ENCODE measurements at regions not wholly inside any gene's neighbourhood (a gene's known extent, or its start where the extent isn't known, plus 50 kb on each side); places are given as distances from the start of the nearest gene placed in this dataset.
"Not testable (repeated sequence)": the region's sequence is repeated elsewhere in the genome, so short reads cannot be mapped to it uniquely, and the experiment has no call there.

DNA sequence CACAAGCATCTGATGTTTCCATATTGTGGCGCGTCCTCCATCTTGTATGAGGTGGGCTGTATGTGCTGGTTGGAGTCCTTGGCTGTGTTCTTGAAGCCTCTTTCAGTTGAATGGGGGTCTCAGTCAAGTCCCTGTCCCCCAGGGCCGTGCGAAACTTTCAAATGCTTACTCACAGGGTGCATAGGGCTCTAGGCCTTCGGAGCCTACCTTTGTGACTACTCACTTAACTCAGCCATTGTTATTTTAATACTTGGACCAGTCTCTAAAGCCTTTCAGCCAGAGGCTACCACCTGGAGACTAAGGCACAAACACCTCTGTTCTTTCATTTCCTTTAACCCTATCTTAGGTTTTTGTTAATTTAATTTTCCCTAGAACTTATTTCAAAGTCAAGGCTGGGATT lies 785.9 kb downstream of the GATA3 start:
- DNase-seq (ENCODE audit: low read depth in 1 of 2, low spot score in 1 of 2): no peak

DNA sequence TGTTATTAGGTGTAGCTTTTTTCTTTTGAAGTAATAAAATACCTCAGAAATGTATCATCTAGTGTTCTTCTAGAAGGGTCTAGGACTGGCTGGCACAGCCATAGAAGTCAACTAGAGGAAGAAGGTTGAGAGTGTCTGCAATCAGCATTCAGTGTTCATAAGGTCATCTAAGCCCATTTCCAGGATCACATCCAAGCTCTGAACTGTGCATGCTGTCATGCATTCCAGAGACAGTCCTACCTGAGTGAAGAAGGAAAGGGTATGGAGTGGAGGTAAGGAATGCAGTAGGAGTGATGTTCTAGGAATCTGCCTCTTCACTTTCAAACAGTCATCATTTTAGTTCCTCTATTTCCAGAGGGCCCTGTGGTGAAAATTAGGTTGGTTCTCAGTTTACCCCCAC lies 789.7 kb downstream of the GATA3 start:
- DNase-seq (ENCODE audit: low read depth in 1 of 2, low spot score in 1 of 2): no peak

DNA sequence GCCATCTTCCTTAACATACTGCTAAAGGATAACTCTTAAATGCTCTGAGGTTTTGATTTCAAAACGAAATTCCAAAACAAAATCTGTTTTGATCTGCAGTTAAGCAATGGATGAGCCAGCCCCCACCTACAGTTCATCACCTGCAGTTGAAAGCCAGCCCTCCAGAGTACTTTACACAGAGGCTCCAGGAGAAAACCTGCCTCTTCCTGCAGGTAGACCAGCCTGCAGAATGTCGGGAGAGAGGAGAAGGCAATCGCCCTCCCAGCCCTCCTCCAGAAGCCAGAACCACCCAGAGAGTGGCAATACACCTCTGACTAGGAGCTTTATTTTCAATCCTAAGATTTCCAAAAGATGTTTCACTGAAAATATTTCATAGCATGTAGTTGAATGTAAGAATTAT lies 798.1 kb downstream of the GATA3 start:
- DNase-seq (ENCODE audit: low read depth in 1 of 2, low spot score in 1 of 2): no peak

DNA sequence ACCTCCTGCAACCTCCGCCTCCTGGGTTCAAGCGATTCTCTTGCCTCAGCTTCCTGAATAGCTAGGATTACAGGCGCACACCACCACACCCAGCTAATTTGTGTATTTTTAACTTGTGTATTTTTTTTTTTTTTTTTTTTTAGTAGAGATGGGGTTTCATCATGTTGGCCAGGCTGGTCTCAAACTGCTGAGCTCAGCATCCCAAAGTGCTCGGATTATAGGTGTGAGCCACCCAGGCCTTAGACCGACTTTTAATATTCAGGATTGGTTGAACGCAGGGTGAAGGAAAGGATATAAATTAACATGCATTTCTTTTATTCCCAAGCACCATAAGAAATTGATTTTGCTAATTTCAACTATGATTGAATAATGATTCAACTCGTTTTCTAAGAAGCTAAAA lies 798.6 kb downstream of the GATA3 start:
- DNase-seq (ENCODE audit: low read depth in 1 of 2, low spot score in 1 of 2): no peak

DNA sequence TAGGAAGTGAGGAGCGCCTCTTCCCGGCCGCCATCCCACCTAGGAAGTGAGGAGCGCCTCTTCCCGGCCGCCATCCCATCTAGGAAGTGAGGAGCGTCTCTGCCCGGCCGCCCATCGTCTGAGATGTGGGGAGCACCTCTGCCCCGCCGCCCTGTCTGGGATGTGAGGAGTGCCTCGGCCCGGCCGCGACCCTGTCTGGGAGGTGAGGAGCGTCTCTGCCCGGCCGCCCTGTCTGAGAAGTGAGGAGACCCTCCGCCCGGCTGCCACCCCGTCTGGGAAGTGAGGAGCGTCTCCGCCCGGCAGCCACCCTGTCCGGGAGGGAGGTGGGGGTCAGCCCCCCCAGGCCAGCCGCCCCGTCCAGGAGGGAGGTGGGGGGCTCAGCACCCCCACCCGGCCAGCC lies 814.4 kb downstream of the GATA3 start:
- not testable (repeated sequence) for DNase-seq (ENCODE audit: low read depth in 1 of 2, low spot score in 1 of 2)

DNA sequence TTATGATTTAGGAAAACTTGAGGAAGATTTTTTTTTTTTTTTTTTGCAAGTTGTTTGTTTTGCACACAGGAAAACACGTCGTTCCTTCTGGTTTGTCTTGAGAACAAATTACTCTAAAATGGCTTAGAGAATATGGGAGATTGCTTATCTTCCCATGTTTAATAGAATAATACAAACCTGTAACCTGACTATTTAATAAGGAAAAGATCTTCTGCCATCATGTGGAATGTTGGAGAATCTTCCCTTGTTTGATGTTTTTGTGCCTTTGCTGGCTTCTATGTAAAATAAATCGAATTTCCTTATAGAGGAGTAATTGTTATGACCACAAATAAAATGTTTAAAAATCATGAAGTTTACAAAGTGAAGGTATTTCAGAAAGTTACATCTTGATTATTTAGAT lies 818.8 kb downstream of the GATA3 start:
- DNase-seq (ENCODE audit: low read depth in 1 of 2, low spot score in 1 of 2): no peak

DNA sequence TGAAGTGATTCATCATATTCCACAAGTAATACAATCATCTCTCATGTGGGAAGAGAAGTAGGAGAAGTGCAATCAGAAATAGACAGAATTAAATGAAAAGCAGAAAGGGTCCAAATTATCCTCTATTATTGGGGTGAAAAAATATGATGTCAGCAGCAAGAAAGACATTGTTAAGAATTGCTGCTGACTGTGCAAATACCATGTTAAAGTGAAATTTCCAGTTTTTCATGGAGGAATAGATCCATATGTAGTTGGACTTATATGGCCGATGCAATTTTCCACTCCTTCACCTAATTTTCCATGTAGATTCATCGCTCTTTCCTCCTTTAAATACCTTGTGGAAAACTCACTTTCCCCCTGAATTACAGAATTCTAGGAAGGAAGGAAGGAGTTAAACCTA lies 819.8 kb downstream of the GATA3 start:
- DNase-seq (ENCODE audit: low read depth in 1 of 2, low spot score in 1 of 2): no peak

DNA sequence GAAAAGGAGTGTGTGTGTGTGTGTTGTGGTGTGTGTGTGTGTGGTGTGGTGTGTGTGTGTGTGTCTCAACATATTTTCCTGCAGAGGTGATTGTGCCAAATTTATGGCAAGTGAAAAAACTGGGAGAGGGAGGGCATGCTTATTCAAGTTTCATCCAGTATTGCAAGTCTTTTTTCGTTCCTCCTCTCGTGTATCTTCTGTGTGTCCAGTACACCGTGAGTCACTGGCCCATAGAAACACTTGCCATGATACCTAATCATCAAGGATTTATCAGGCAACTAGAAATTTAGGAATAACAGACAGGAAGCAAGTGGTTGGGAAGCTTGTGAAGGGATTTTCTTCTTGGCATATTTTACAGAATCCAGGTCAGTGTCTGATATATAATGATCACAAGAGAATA lies 820.5 kb downstream of the GATA3 start:
- DNase-seq (ENCODE audit: low read depth in 1 of 2, low spot score in 1 of 2): no peak

DNA sequence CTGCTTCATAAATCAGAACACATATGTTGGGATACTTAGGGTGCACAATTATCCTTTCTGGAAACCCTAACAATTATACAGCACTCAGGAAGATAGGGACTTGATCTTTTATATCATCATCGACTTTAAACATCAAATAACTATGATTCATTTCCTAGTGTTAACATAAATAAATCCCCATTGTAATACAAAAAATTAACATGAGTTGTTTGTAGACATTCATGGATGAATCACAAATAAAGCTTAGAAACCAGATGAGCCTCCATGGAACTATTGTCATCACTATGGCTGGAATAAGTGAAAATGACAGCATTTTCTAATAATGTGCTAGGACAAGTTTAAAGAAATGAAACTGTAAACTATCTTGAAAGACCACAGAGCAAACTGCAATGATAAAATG lies 821.7 kb downstream of the GATA3 start:
- no peak for DNase-seq (ENCODE audit: low read depth in 1 of 2, low spot score in 1 of 2)

DNA sequence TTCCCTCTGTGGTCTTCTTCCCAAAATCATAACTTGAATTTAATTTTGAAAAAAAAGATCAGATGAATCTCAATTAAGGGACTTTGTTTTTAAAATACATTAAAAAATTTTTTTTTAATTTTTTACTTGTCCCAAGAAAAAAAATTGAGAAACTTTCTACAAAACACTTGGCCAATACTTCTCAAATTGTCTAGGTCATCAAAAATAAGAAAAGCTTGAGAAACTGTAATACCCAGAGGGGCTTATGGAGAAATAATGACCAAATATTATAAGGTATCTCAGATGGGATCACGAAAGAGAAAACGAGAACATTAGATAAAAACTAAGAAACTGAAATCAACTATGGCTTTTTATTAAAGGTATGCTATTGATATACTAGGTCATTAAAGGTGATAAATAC lies 835.0 kb downstream of the GATA3 start:
- DNase-seq (ENCODE audit: low read depth in 1 of 2, low spot score in 1 of 2): no peak

DNA sequence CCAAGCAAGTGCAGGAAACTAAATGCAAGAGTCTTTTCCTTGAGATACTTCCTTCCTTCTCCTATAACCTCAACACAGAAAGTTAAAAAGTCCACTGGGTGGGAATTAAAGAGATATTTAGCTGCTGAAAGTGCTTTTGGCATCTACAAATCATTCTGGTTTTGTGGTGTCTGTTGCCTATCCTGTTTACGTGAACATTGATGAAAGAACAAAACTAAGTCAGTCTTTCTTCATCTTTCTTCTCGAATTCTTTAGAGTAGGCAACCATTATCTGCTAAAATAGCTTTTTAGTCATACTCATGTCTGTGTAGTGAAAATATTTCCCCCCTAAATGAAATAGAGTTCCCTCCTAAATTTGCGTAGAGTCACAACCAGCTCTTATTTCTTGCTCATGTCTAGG lies 838.6 kb downstream of the GATA3 start:
- DNase-seq (ENCODE audit: low read depth in 1 of 2, low spot score in 1 of 2): no peak

DNA sequence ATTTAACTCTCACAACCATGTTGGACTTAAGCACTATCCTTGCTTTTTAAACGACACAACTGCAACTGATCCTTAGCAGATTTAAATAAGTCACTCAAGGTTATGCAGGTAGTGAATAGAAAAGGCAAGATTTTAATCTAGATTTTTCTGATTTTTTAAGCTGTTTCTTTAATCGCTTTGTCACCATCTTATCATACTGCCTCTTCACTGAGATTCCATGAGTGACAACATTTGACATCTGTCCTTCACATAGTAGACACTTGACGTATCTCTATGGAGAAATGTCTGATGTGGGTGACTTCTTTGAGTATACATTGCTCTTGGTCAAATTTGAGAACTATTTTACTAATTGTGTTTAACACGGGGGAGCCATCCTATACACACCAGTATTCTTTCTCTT lies 839.7 kb downstream of the GATA3 start:
- no peak for DNase-seq (ENCODE audit: low read depth in 1 of 2, low spot score in 1 of 2)

DNA sequence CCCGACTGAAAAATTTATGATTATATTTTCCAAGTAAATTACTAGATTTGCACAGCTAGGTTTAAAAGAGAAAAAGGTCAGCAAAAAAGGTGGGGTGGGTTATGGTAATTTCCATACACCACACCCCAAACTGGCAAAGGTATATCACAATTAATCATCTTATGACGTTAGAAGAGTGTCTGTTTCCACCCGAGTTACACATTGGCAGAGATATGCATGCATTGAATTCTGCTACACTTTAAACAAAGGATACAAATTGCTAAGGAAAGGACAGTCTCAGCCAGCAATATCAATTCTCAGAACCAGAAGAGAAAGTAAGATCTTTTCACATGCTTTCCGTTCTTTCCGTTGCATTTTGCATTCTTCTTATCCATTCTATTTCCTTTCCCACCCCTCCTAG lies 843.3 kb downstream of the GATA3 start:
- no peak for DNase-seq (ENCODE audit: low read depth in 1 of 2, low spot score in 1 of 2)

DNA sequence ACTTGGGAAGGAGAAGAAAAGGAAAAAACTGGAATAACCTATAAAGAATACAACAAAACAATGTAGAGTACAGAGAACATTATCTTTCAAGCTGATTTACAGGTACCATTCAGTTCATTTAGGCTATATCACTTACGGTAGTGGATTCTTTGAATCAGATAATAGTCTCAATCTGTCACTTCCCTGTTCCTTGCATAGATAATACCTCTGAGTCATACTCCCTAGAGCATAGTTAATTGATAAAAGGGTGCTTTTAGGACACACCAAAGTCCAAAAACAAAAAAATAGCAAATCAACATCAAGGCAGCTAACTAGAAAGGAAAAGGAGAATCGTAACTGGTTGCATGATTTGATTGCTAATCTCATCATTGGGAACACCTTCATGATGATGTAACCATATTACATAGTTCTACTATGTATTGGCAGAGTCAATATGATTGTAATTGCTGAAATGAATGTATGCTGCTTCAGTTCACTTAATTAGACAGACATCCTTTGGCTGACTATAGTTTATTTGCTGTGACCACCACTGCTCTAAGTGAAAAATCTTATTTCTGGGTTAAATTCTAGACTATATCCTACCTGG lies 844.4 kb downstream of the GATA3 start:
- no peak for DNase-seq (ENCODE audit: low read depth in 1 of 2, low spot score in 1 of 2)

DNA sequence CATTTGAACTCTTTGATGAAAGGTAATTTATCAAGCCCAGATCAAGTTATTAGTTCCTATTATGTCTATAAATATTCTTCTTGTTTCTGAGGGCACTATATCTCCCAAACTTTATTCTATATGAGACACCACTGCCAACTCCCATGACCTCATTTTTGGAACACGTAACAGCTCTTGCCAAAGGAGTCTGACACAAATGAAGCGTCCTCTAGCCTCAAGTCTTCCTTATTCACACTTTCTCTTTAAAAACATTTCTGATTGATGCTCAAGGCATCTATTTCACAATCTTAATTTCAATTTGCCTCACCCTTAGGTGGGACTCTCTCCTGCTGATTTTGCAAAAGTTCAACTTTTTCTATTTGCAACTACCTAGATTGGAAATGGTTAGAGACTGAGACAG lies 848.4 kb downstream of the GATA3 start:
- DNase-seq (ENCODE audit: low read depth in 1 of 2, low spot score in 1 of 2): no peak

DNA sequence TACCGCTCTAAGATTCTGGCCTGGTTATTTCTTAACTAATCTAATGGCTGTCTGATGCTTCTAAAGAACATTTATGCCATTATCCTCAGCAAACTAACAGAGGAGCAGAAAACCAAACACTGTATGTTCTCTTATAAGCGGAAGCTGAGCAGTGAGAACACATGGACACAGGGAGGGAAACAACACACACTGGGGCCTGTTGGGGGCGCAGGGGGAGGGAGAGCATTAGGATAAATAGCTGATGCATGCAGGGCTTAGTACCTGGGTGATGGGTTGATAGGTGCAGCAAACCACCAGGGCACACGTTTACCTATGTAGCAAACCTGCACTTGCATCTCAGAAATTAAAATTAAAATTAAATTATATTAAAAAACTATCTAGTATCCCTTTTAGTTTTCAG lies 853.5 kb downstream of the GATA3 start:
- DNase-seq (ENCODE audit: low read depth in 1 of 2, low spot score in 1 of 2): no peak

DNA sequence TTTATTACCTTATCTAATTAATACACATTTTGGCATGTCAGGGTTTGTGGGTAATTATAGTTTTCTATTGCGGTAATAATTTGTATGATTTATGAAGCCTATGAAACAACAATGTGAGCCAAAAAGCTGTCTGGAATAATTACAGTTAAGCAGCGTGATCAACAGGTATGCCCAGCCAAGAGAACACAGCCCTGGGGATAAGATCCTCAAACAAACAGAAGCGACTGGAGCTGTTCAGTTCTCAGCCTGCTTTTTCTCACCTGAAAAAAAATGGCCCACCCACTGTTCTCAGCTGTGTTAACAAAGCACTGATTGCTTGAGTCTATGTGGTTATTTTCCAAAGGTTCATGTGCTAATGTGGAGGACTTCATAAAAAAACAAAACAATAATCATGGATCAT lies 855.8 kb downstream of the GATA3 start:
- DNase-seq (ENCODE audit: low read depth in 1 of 2, low spot score in 1 of 2): no peak

DNA sequence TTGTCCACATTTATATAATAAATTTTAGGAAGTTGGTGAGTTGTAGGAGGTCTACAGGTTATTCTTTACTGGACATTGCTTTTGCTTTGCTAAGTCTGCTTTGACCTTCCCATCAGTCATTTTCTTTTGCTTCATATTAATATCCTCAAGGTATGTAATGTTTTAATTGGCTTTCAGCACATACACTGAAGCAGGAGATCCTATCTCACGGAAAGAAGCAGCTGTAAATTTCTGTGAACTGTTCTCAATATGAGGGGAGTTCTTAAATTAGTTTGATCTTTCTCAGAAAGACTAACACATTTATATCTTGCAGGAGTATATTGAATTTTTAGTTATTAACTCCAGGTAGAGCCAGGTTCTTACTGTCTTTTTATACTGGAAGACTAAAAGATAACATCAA lies 856.5 kb downstream of the GATA3 start:
- no peak for DNase-seq (ENCODE audit: low read depth in 1 of 2, low spot score in 1 of 2)

DNA sequence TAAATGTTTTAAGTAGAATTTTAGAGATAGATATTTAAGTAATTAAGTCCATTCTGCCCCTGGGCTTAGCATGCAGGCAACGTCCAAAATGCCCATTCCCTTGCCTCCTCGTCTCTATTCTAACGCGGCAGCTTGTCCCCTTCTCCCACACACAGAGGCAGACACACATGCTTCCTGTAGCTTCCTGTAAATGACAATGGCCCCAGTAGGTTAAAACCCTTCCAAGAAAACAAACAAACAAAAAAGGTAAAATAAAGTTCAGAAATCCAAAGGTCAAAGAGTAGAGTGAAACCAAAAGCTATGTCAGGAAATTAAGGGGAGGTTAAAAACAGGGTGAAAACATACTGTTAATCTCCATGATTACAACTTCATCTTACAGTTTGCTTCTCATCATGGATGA lies 857.6 kb downstream of the GATA3 start:
- DNase-seq (ENCODE audit: low read depth in 1 of 2, low spot score in 1 of 2): no peak

DNA sequence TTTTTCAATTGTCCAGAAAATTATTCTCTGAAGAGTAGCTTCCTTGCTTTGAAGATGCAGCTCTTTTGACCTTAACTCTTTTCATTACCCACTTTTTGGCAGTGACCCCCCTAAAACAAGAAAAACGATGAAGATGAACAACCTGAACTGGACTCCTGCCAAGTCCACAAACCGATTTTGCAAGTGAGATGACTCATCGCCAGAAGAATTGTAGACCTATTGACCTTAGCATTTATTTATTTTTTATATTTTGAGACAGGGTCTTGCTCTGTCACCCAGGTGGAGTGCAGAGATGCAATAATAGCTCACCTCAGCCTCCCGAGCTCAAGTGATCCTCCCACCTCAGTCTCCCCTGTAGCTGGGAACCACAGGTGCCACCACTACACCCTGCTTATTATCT lies 859.2 kb downstream of the GATA3 start:
- no peak for DNase-seq (ENCODE audit: low read depth in 1 of 2, low spot score in 1 of 2)

DNA sequence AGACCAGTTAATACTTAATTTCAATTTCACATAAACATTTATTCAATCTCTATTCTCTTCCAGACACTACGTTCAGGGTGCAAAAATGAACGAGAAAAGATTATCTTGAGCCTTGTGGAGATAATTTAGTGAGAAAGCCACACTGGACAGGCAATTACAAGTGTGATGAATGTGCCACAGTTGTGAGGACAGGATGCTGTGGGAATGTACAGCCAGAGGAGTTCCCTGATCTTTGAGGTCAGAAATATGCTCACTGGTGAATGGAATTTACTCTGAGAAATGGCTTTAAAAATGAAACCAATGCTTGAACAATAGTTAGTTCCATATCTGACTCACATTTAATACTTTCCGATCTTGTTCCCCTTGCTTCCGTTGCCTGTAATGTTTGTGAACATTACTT lies 864.8 kb downstream of the GATA3 start:
- no peak for DNase-seq (ENCODE audit: low read depth in 1 of 2, low spot score in 1 of 2)

DNA sequence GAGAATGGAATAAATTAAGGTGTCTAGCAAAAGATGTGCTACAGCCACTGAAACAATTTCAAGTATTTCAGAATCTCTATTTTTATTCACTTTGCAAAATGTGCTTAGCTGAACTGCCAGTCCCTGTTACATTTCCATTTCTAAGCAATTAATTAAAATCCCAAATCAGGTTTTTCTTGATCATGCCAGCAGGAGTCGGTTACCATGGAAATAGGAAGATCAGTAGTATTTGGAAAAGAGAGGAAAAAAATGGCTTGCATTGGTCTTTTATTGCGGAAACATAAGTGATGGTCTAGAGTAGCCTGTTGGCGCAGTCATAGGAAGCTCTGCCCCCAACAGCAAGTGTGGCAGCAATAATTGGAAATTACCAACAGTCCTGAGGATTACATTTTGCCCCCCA lies 867.1 kb downstream of the GATA3 start:
- DNase-seq (ENCODE audit: low read depth in 1 of 2, low spot score in 1 of 2): no peak

DNA sequence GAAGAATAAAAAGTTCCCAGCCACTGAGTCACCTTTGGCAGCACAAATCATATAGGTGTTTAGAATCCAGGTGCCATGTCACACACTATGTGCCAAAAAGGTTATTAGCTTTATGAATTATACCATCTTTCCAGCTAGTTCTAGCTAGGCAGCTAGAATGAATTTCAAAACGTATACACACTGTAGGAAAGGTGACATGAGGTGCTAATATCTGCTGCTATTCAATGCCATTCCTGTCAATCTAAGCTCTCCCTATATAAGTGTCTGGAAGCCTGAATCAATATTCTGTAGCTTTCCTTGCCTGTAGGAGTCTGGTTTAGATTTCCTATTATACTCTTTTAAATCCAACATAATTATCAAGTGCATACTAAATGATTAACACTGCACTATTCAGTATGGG lies 868.6 kb downstream of the GATA3 start:
- DNase-seq (ENCODE audit: low read depth in 1 of 2, low spot score in 1 of 2): no peak

DNA sequence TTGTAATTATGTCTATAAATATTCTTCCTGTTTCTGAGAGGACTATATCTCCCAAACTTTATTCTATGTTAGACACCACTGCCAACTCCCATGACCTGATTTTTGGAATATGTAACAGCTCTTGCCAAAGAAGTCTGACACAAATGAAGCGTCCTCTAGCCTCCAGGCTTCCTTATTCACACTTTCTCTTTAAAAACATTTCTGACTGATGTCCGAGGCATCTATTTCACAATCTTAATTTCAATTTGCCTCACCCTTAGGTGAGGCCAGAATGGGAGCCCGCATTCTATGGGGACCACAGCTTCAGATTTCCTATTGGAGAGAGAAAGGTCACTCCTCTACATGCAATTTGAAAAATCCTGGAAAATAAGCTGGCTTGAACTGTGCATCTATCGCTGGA lies 873.2 kb downstream of the GATA3 start:
- no peak for DNase-seq (ENCODE audit: low read depth in 1 of 2, low spot score in 1 of 2)

Data from activated T-helper 1 cell treated with anti-CD3 and anti-CD28 coated beads, Interleukin-2, amount 50 U/mL, for 16 hours (primary cell).